NCI-H146 (cell line): ENCODE measurements at regions not wholly inside any gene's neighbourhood (a gene's known extent, or its start where the extent isn't known, plus 50 kb on each side); places are given as distances from the start of the nearest gene placed in this dataset.
"Not testable (repeated sequence)": the region's sequence is repeated elsewhere in the genome, so short reads cannot be mapped to it uniquely, and the experiment has no call there.

Experiments
- DNase-seq: peaks from one replicate; lab custom pipeline; 2025; lab: John Stamatoyannopoulos, UW

DNA sequence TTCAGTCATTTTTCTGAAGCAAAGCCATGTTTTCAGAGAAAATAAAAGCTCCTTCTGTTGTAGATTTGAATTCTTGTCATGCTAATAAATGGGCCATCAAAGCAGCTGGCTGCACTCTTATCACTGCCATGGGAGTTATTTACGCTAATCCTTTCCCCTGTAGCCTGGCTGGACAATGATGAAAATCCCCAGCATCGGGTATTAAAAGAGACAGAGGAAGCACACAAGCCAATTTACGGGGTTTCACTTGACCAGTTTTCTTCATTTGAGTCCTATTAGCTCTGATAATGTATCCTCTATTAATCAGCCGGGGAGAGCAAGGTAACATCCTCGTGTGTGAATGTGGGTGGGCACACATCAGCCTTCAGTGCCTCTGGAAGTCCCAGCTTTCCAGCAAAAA lies 470.2 kb upstream of the API5 start:
- DNase-seq: no peak

DNA sequence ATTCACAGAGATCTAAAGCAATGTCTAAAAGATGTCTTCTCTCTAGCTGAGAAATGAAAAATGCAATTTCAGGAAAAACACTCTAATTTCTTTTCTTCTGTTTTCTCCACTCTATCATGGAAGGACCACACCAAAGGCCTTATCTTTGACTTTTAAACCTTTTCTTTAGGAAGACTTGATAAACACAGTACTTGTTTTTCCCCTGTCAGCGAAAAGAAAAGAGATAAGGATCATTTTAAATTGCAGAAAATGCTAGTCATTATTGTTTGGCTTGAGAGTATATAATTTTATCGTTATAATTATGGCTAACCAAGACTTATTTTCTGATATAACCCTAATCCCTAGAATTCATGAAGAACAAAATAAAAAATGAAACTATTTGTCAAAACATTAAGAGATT lies 462.4 kb upstream of the API5 start:
- DNase-seq: no peak

GRCh38 chr11:42857344-42857743 lies 454.5 kb upstream of the API5 start:
- no peak for DNase-seq

DNA sequence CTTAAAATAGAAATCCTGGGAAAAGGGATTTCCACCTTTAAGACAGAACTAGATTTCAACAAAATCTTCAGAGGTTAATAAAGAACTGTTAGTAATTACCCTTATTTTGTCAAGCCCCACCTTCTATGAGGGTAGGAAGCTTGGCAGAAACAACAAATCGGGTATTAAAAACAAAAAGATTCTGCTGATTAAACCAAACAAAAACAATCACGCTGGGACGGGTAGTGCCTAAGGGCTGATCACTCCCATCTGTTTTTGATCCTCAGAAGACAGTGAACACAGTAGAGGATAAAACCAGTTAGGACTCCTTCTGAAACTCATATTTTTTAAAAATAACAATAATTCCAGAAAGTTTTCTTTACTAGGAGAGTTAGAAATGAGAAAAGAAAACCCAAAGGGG lies 441.3 kb upstream of the API5 start:
- no peak for DNase-seq

DNA sequence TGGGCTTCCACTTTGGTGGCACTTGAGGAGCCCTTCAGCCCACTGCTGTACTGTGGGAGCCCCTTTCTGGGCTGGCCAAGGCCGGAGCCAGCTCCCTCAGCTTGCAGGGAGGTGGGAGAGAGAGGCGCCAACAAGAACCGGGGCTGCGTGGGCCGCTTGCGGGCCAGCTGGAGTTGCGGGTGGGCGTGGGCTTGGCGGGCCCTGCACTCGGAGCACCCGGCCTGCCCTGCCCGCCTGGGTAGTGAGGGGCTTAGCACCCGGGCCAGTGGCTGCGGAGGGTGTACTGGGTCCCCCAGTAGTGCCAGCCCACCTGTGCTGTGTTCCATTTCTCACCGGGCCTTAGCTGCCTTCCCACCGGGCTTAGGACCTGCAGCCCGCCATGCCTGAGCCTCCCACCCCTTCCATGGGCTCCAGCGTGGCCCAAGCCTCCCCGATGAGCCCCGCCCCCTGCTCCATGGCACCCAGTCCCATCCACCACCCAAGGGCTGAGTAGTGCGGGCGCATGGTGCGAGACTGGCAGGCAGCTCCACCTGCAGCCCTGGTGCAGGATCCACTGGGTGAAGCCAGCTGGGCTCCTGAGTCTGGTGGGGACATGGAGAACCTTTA lies 437.9 kb upstream of the API5 start:
- DNase-seq: not testable (repeated sequence)

GRCh38 chr11:42881335-42881734 lies 430.5 kb upstream of the API5 start:
- DNase-seq: not testable (repeated sequence)

- DNase-seq: no peak
Measured at GRCh38 chr11:42890773-42891172, 421.0 kb upstream of the API5 start.

DNA sequence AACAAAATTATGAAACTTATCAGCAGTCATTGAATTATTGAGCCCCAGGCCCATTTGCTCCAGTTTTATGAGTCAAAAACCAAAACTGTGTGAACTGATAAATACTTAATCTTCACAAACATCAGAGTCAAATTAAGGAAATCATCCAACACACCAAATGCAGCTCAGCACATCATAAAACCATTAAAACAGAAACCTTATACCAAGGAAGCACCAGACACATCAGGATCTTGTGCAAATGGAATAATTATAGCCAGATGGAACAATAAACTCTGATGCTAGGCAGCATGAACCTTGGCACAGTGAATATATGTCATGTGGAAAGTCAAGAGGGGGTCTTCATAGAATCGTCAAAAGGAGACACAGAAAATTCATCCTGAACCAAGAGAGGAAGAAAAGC lies 410.7 kb upstream of the API5 start:
- DNase-seq: no peak

GRCh38 chr11:42906226-42906625 lies 405.6 kb upstream of the API5 start:
- DNase-seq: no peak

- DNase-seq: no peak
Measured at GRCh38 chr11:42913731-42914130, 398.1 kb upstream of the API5 start.

GRCh38 chr11:42923651-42924050 lies 388.1 kb upstream of the API5 start:
- no peak for DNase-seq

- DNase-seq: no peak
Measured at GRCh38 chr11:42925916-42926315, 385.9 kb upstream of the API5 start.

- no peak for DNase-seq
Measured at GRCh38 chr11:42947405-42947804, 364.4 kb upstream of the API5 start.

- DNase-seq: not testable (repeated sequence)
Measured at GRCh38 chr11:42949738-42950376, 361.9 kb upstream of the API5 start.

DNA sequence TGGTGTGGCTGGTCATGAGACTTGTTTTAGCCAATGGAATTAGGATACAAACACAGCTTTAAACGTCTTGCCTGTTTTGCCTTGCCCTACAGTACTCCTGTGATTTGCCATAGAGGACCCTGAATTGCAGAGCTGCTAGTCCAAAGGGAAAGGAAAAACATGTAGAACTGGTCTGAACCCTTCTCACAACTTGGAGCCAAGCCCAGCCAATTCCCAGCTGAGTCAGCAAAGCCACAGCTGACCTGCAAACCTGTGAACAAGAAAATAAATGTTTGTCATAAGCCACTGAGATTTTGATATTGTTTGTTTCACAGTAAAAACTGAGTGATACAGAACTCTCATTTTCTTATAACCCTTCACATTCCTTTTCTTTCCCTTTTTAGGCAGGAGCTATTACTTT lies 360.5 kb upstream of the API5 start:
- DNase-seq: no peak

DNA sequence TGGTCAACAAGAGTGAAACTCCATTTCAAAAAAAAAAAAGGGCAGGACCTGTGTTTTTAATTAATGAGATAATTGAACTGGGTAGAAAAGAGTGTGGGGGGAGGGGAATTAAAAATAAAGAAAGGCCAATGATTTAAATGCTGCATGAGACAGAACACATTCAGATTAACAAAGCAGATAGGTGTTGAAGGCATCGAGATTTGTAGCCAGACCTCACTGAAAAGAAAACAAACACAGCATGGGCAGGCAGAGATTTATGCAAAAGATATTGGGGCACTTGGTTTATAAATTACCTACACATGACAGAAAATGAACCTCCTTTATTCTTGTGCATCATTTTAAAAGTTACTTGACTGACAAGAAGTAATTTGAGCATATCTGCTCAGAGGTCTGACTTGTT lies 354.0 kb upstream of the API5 start:
- no peak for DNase-seq

GRCh38 chr11:42958635-42959034 lies 353.2 kb upstream of the API5 start:
- no peak for DNase-seq

- no peak for DNase-seq
Measured at GRCh38 chr11:42960521-42961088, 351.2 kb upstream of the API5 start.

DNA sequence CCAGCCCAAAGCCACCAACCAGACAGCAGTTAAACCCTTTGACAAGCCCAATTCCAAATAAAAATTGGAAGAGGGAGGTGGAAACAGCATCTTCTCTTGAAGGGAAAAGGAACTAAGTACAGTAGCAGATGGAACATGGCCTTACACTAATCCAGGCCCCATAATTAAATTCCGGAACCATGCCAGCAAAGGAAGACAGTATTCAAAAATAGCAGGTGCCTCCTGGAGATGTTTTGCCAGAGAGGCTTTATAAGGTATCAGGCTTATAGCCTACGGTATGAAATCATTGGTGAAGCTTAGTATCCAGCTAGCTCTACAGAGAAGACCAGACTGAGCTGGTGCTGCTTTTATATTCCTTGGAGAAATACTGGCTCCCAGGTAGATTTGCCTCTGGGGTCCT lies 344.1 kb upstream of the API5 start:
- DNase-seq: no peak

DNA sequence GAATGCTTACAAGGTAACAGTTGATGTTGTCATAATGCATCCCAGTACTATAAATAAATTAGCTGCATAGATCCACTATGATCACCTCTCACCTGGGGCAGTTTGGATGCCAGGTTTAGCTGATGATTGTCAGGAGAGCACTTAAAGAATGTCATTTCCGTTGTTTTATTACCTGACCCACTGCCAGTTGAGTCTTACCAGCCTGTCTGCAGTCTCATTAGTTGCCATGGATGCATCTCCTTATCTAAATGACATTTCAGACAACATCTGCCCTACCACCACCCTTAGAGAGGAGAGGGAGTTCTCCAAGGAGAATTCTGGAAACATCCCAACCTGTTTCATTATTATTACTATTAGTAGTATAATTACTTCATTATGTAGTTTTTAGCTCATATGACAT lies 339.1 kb upstream of the API5 start:
- DNase-seq: no peak

- no peak for DNase-seq
Measured at GRCh38 chr11:42974510-42975179, 337.2 kb upstream of the API5 start.

- no peak for DNase-seq
Measured at GRCh38 chr11:42975180-42975529, 336.6 kb upstream of the API5 start.

- no peak for DNase-seq
Measured at GRCh38 chr11:42976636-42977217, 335.1 kb upstream of the API5 start.
